Panc1 (cell line): ENCODE measurements at regions not wholly inside any gene's neighbourhood (a gene's known extent, or its start where the extent isn't known, plus 50 kb on each side); places are given as distances from the start of the nearest gene placed in this dataset.

ENCODE experiments used
- TF ChIP-seq, protein P1 (sequence below): fragments of 450-650 bp; IDR thresholded peaks from 2 replicates; pipeline ENCODE4 v1.5.1; 2017; ENCODE audit warnings: mild to moderate bottlenecking
- TF ChIP-seq, protein P2 (sequence below), 2 experiments: IDR thresholded peaks; 2 replicates each; pipeline ENCODE4 v1.6.1; 2011 to 2012; ENCODE audit warnings: low read depth in 2 of 2, control low read depth in 1 of 2, low read length in 1 of 2, mild to moderate bottlenecking in 1 of 2, moderate library complexity in 1 of 2; ENCODE audit not compliant: insufficient read depth in 1 of 2

DNA sequence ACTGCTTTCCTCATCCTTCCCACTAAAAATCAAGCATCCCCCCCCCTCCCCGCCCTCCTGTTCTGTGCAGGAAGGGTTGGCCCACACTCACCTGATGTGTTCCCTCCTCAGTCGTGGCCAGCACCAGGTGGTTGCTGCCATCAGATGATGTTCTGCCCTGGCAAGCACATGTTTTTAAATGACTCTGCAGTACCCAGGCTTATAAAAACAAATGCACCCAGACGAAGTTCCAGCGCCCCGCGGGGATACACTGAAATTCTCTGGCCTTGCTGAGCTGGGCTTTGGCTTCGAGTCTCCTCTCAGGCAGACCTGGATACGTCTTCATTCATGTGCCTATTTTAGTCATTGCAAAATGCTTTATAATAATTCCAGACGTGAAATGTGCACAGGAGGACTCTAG is 316.3 kb downstream of the DLEU7 start:
- TF ChIP-seq, protein P1, sequence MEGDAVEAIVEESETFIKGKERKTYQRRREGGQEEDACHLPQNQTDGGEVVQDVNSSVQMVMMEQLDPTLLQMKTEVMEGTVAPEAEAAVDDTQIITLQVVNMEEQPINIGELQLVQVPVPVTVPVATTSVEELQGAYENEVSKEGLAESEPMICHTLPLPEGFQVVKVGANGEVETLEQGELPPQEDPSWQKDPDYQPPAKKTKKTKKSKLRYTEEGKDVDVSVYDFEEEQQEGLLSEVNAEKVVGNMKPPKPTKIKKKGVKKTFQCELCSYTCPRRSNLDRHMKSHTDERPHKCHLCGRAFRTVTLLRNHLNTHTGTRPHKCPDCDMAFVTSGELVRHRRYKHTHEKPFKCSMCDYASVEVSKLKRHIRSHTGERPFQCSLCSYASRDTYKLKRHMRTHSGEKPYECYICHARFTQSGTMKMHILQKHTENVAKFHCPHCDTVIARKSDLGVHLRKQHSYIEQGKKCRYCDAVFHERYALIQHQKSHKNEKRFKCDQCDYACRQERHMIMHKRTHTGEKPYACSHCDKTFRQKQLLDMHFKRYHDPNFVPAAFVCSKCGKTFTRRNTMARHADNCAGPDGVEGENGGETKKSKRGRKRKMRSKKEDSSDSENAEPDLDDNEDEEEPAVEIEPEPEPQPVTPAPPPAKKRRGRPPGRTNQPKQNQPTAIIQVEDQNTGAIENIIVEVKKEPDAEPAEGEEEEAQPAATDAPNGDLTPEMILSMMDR: no peak
- TF ChIP-seq, protein P2, sequence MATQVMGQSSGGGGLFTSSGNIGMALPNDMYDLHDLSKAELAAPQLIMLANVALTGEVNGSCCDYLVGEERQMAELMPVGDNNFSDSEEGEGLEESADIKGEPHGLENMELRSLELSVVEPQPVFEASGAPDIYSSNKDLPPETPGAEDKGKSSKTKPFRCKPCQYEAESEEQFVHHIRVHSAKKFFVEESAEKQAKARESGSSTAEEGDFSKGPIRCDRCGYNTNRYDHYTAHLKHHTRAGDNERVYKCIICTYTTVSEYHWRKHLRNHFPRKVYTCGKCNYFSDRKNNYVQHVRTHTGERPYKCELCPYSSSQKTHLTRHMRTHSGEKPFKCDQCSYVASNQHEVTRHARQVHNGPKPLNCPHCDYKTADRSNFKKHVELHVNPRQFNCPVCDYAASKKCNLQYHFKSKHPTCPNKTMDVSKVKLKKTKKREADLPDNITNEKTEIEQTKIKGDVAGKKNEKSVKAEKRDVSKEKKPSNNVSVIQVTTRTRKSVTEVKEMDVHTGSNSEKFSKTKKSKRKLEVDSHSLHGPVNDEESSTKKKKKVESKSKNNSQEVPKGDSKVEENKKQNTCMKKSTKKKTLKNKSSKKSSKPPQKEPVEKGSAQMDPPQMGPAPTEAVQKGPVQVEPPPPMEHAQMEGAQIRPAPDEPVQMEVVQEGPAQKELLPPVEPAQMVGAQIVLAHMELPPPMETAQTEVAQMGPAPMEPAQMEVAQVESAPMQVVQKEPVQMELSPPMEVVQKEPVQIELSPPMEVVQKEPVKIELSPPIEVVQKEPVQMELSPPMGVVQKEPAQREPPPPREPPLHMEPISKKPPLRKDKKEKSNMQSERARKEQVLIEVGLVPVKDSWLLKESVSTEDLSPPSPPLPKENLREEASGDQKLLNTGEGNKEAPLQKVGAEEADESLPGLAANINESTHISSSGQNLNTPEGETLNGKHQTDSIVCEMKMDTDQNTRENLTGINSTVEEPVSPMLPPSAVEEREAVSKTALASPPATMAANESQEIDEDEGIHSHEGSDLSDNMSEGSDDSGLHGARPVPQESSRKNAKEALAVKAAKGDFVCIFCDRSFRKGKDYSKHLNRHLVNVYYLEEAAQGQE (IDR thresholded peaks at IDR 0.05; ENCODE audit: insufficient read depth in 1 of 2, low read depth in 2 of 2, low read length in 1 of 2): no peak
